G401.6 (cell line): ENCODE measurements at regions not wholly inside any gene's neighbourhood (a gene's known extent, or its start where the extent isn't known, plus 50 kb on each side); places are given as distances from the start of the nearest gene placed in this dataset.
"Not testable (repeated sequence)": the region's sequence is repeated elsewhere in the genome, so short reads cannot be mapped to it uniquely, and the experiment has no call there.

Experiments
- FAIRE-seq: peaks from 2 replicates; lab custom pipeline; 2012; peaks lifted over from hg19 to GRCh38; lab: Jason Lieb, UNC

GRCh38 chr10:111598433-111599059, 521.7 kb downstream of the ADRA2A start:
- FAIRE-seq, result peak; percentile 77

GRCh38 chr10:111599943-111600342, 523.1 kb downstream of the ADRA2A start:
- no peak for FAIRE-seq

- FAIRE-seq, result no peak
Observed at GRCh38 chr10:111600772-111601171, 523.9 kb downstream of the ADRA2A start.

- FAIRE-seq, result no peak
Observed at GRCh38 chr10:111612273-111612672, 535.4 kb downstream of the ADRA2A start.

- no peak for FAIRE-seq
Observed at GRCh38 chr10:111634191-111634590, 549.4 kb downstream of the GPAM start.

- FAIRE-seq, result no peak
Observed at GRCh38 chr10:111646021-111646420, 537.5 kb downstream of the GPAM start.

GRCh38 chr10:111648046-111648445, 535.5 kb downstream of the GPAM start:
- no peak for FAIRE-seq

- not testable (repeated sequence) for FAIRE-seq
Observed at GRCh38 chr10:111649080-111649479, 534.5 kb downstream of the GPAM start.

- no peak for FAIRE-seq
Observed at GRCh38 chr10:111650088-111650487, 533.5 kb downstream of the GPAM start.

- FAIRE-seq, result no peak
Observed at GRCh38 chr10:111656066-111656465, 527.5 kb downstream of the GPAM start.

- no peak for FAIRE-seq
Observed at GRCh38 chr10:111677759-111678158, 505.8 kb downstream of the GPAM start.

GRCh38 chr10:111686796-111687195, 496.8 kb downstream of the GPAM start:
- FAIRE-seq, result no peak

- no peak for FAIRE-seq
Observed at GRCh38 chr10:111698711-111699110, 484.9 kb downstream of the GPAM start.

- FAIRE-seq, result no peak
Observed at GRCh38 chr10:111703986-111704385, 479.6 kb downstream of the GPAM start.

GRCh38 chr10:111705021-111705420, 478.5 kb downstream of the GPAM start:
- no peak for FAIRE-seq

GRCh38 chr10:111706331-111706730, 477.2 kb downstream of the GPAM start:
- FAIRE-seq, result no peak

- no peak for FAIRE-seq
Observed at GRCh38 chr10:111707076-111707475, 476.5 kb downstream of the GPAM start.

- FAIRE-seq, result no peak
Observed at GRCh38 chr10:111709603-111710002, 474.0 kb downstream of the GPAM start.

- FAIRE-seq, result no peak
Observed at GRCh38 chr10:111716032-111716431, 467.5 kb downstream of the GPAM start.

GRCh38 chr10:111724121-111724520, 459.4 kb downstream of the GPAM start:
- FAIRE-seq, result no peak

GRCh38 chr10:111725050-111725449, 458.5 kb downstream of the GPAM start:
- FAIRE-seq, result no peak

- FAIRE-seq, result no peak
Observed at GRCh38 chr10:111732166-111732785, 451.3 kb downstream of the GPAM start.

GRCh38 chr10:111739125-111739873, 444.3 kb downstream of the GPAM start:
- no peak for FAIRE-seq

GRCh38 chr10:111739874-111740139, 443.8 kb downstream of the GPAM start:
- FAIRE-seq, result no peak
